ENCODE measurements at regions not wholly inside any gene's neighbourhood (a gene's known extent, or its start where the extent isn't known, plus 50 kb on each side); places are given as distances from the start of the nearest gene placed in this dataset.

GRCh38 chr20:10994991-10995700 lies 321.3 kb upstream of the JAG1 start:
- no peak for TF ChIP-seq EZH2phosphoT487 (IDR thresholded peaks at IDR 0.05; ENCODE audit: low read depth)
- TF ChIP-seq CTCF (IDR thresholded peaks at IDR 0.05; ENCODE audit: low read depth, low read length) = no peak

Measured in OCI-LY3 (cell line).